Cardiac muscle cell (in vitro differentiated cells and primary cell): ENCODE measurements at regions not wholly inside any gene's neighbourhood (a gene's known extent, or its start where the extent isn't known, plus 50 kb on each side); places are given as distances from the start of the nearest gene placed in this dataset.

Experiments
- DNase-seq, 2 donors: peaks; one replicate each; pipeline versions ENCODE4 v3.0.0 to v3.0.0-alpha.2; 2010 to 2017; ENCODE audit warnings: low read depth in 1 of 2, low spot score in 1 of 2
- H3K27ac ChIP-seq: fragments of 200-600 bp; sonication (generic); 2 replicates; pipeline ENCODE4 v1.5.1; 2016
- H3K27me3 ChIP-seq: fragments of 200-600 bp; sonication (generic); 2 replicates; pipeline ENCODE4 v1.6.0; 2016; ENCODE audit warnings: control low read depth
- H3K36me3 ChIP-seq: fragments of 200-600 bp; sonication (generic); 2 replicates; pipeline ENCODE4 v1.5.1; 2016; ENCODE audit warnings: control low read depth
- H3K4me1 ChIP-seq: fragments of 200-600 bp; sonication (generic); 2 replicates; pipeline ENCODE4 v1.8.1; 2017; ENCODE audit warnings: low read depth, mild to moderate bottlenecking, mixed run types
- H3K4me3 ChIP-seq: fragments of 200-600 bp; sonication (generic); 2 replicates; pipeline ENCODE4 v1.5.1; 2016; ENCODE audit warnings: mild to moderate bottlenecking
- H3K9me3 ChIP-seq: fragments of 200-600 bp; sonication (generic); 2 replicates; pipeline ENCODE4 v1.5.1; 2017; ENCODE audit warnings: low read depth, mild to moderate bottlenecking, control low read depth
- TF ChIP-seq, protein P1 (sequence below): IDR thresholded peaks from 2 replicates; pipeline ENCODE4 v1.5.1; 2012; ENCODE audit warnings: low read depth, mild to moderate bottlenecking, low read length

GRCh38 chr4:177957596-177958360 lies 515.5 kb upstream of the AGA start:
- no peaks in the 10 kb centered on the region for H3K27me3 ChIP-seq
- no peak overlapping the region for H3K27ac ChIP-seq
- no peak for DNase-seq
- TF ChIP-seq, protein P1, sequence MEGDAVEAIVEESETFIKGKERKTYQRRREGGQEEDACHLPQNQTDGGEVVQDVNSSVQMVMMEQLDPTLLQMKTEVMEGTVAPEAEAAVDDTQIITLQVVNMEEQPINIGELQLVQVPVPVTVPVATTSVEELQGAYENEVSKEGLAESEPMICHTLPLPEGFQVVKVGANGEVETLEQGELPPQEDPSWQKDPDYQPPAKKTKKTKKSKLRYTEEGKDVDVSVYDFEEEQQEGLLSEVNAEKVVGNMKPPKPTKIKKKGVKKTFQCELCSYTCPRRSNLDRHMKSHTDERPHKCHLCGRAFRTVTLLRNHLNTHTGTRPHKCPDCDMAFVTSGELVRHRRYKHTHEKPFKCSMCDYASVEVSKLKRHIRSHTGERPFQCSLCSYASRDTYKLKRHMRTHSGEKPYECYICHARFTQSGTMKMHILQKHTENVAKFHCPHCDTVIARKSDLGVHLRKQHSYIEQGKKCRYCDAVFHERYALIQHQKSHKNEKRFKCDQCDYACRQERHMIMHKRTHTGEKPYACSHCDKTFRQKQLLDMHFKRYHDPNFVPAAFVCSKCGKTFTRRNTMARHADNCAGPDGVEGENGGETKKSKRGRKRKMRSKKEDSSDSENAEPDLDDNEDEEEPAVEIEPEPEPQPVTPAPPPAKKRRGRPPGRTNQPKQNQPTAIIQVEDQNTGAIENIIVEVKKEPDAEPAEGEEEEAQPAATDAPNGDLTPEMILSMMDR, result no peak
- H3K4me3 ChIP-seq, result no peak overlapping the region
- H3K9me3 ChIP-seq, result no peaks in the 10 kb centered on the region
- H3K4me1 ChIP-seq, result no peaks in the 10 kb centered on the region
- H3K36me3 ChIP-seq, result no peaks in the 10 kb centered on the region

DNA sequence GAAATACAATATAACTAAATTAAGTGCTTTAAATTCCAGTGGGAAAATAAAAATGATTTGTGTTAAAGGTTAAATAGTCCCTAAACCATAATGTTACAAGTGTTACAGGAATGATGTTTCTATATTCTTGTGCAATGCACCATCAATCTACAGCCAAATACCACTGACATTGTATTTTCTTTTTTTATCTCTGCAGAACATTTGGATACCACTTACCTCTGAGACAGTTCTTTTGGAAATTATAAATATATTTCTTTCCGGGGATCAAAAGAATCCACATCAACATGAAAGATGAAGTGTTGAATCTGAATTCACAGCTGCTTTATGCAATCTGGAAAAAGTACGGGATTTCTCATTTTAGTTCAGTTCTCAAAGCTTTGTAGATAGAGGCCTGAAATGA lies 518.3 kb upstream of the AGA start:
- Histone ChIP-seq H3K27ac (no peak overlapping the region), H3K4me1 (no peaks in the 10 kb centered on the region), H3K36me3 (no peaks in the 10 kb centered on the region), H3K4me3 (no peak overlapping the region), H3K27me3 (no peaks in the 10 kb centered on the region), H3K9me3 (no peaks in the 10 kb centered on the region)
- DNase-seq, result no peak
- TF ChIP-seq, protein P1, result no peak

- Histone ChIP-seq H3K36me3 (no peaks in the 10 kb centered on the region), H3K4me3 (no peak overlapping the region), H3K4me1 (no peaks in the 10 kb centered on the region), H3K27me3 (no peaks in the 10 kb centered on the region), H3K9me3 (no peaks in the 10 kb centered on the region), H3K27ac (no peak overlapping the region)
- TF ChIP-seq, protein P1, result no peak
- no peak for DNase-seq
These were observed 519.6 kb upstream of the AGA start for GRCh38 chr4:177961761-177962380.

GRCh38 chr4:177964061-177964460 lies 521.8 kb upstream of the AGA start:
- DNase-seq, result no peak
- H3K4me1 ChIP-seq, result no peaks in the 10 kb centered on the region
- H3K27me3 ChIP-seq, result no peaks in the 10 kb centered on the region
- no peak overlapping the region for H3K27ac ChIP-seq
- TF ChIP-seq, protein P1, result no peak
- no peaks in the 10 kb centered on the region for H3K36me3 ChIP-seq
- no peak overlapping the region for H3K4me3 ChIP-seq
- H3K9me3 ChIP-seq, result no peaks in the 10 kb centered on the region

DNA sequence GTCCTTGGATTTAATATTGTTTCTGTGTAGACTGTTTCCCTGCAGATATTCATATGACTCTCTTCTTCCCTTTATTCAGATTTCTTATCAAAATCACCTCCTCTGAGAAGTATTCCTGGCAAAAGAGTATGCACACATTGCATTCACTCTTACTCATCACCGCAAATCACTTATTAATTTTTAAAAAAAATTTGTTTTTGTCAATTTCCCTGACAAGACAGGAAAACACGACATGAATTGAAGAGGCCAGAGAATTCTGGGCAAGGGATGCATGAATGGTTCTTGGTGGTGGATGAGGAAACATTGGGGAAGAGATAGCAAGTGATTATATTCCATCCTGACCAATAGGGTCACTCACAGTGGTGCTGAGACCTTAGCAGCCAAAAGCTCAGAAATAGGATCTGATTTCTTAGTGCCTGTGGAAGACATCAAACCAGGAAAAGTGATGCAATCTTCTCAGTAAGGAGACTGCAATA lies 522.5 kb upstream of the AGA start:
- H3K36me3 ChIP-seq, result no peaks in the 10 kb centered on the region
- H3K27me3 ChIP-seq, result no peaks in the 10 kb centered on the region
- no peak overlapping the region for H3K27ac ChIP-seq
- no peaks in the 10 kb centered on the region for H3K4me1 ChIP-seq
- H3K9me3 ChIP-seq, result no peaks in the 10 kb centered on the region
- no peak overlapping the region for H3K4me3 ChIP-seq
- TF ChIP-seq, protein P1, result no peak
- no peak for DNase-seq
